Ishikawa (cell line): ENCODE measurements at regions not wholly inside any gene's neighbourhood (a gene's known extent, or its start where the extent isn't known, plus 50 kb on each side); places are given as distances from the start of the nearest gene placed in this dataset.
A peak's percentile ranks its signal among the peaks of the same experiment; 100 is the strongest.

Source experiments
- CEBPB ChIP-seq: IDR thresholded peaks from 2 replicates; pipeline ENCODE4 v1.6.1; 2012
- CREB1 ChIP-seq: IDR thresholded peaks from 2 replicates; pipeline ENCODE4 v1.6.1; 2012; ENCODE audit warnings: low read depth
- EGR1 ChIP-seq: IDR thresholded peaks from 2 replicates; pipeline ENCODE4 v1.6.1; 2012
- EP300 ChIP-seq: IDR thresholded peaks from 2 replicates; pipeline ENCODE4 v1.6.1; 2012; ENCODE audit warnings: borderline replicate concordance
- FOXM1 ChIP-seq: IDR thresholded peaks from 2 replicates; pipeline ENCODE4 v1.6.1; 2012; ENCODE audit warnings: low read depth, borderline replicate concordance
- NFIC ChIP-seq: IDR thresholded peaks from 2 replicates; pipeline ENCODE4 v1.6.1; 2012
- RAD21 ChIP-seq: IDR thresholded peaks from 2 replicates; pipeline ENCODE4 v1.6.1; 2012; ENCODE audit warnings: low read depth
- TAF1 ChIP-seq: IDR thresholded peaks from 2 replicates; pipeline ENCODE4 v1.6.1; 2012; ENCODE audit warnings: low read depth, mild to moderate bottlenecking
- TCF12 ChIP-seq: IDR thresholded peaks from 2 replicates; pipeline ENCODE4 v1.6.1; 2012; ENCODE audit warnings: low read depth
- TEAD4 ChIP-seq: IDR thresholded peaks from 2 replicates; pipeline ENCODE4 v1.6.1; 2012
- YY1 ChIP-seq: IDR thresholded peaks from 2 replicates; pipeline ENCODE4 v1.6.1; 2012; ENCODE audit warnings: low read depth
- ZBTB7A ChIP-seq: IDR thresholded peaks from 2 replicates; pipeline ENCODE4 v1.6.1; 2012; ENCODE audit warnings: low read depth
- TF ChIP-seq, protein P1 (sequence below): IDR thresholded peaks from 2 replicates; pipeline ENCODE4 v1.6.1; 2012; ENCODE audit warnings: low read depth, mild to moderate bottlenecking
- TF ChIP-seq, protein P2 (sequence below): IDR thresholded peaks from 2 replicates; pipeline ENCODE4 v1.6.1; 2012
- TF ChIP-seq, protein P3 (sequence below): IDR thresholded peaks from 2 replicates; pipeline ENCODE4 v1.6.1; 2012

DNA sequence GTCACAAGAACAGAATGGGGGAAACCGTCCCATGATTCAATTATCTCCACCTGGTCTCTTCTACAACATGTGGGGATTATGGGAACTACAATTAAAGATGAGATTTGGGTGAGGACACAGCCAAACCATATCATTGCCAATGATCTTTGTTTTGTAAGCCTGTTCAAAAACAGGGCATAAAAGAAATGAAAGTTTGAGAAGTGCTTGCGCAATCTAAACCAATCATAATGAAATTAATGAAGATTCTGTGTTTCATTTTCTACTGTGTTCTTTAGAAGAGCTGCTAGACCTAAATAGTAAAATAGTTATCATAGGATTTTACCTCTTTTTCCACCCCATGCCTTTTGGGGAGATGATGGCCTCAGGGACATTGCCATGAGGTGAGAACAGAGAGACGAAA lies 761.3 kb downstream of the HDGFL1 start:
- peak; percentile 64 for TF ChIP-seq CEBPB
- TF ChIP-seq NFIC, result no peak

DNA sequence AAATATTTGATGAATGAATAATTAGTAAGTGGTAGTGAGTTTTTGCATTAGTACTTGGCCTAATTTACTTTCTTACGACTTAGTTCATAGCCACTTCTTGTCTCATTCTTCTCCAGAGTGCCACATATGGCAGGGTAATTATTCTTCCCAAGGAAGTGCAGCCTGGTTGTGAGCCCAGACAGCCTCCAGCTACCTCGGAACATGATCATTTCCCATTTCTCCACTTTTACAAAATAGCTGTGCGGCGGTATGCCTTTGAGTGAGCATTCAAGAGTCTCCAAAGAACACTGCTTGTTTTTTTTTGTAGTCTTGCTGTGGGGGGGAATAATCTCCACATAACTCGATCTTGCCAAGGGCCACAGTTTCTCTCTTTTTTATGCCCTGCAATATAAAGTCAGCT lies 765.0 kb downstream of the HDGFL1 start:
- TF ChIP-seq TAF1, result no peak
- TF ChIP-seq YY1, result no peak
- TF ChIP-seq ZBTB7A, result no peak
- no peak for TF ChIP-seq FOXM1
- TF ChIP-seq, protein P1, sequence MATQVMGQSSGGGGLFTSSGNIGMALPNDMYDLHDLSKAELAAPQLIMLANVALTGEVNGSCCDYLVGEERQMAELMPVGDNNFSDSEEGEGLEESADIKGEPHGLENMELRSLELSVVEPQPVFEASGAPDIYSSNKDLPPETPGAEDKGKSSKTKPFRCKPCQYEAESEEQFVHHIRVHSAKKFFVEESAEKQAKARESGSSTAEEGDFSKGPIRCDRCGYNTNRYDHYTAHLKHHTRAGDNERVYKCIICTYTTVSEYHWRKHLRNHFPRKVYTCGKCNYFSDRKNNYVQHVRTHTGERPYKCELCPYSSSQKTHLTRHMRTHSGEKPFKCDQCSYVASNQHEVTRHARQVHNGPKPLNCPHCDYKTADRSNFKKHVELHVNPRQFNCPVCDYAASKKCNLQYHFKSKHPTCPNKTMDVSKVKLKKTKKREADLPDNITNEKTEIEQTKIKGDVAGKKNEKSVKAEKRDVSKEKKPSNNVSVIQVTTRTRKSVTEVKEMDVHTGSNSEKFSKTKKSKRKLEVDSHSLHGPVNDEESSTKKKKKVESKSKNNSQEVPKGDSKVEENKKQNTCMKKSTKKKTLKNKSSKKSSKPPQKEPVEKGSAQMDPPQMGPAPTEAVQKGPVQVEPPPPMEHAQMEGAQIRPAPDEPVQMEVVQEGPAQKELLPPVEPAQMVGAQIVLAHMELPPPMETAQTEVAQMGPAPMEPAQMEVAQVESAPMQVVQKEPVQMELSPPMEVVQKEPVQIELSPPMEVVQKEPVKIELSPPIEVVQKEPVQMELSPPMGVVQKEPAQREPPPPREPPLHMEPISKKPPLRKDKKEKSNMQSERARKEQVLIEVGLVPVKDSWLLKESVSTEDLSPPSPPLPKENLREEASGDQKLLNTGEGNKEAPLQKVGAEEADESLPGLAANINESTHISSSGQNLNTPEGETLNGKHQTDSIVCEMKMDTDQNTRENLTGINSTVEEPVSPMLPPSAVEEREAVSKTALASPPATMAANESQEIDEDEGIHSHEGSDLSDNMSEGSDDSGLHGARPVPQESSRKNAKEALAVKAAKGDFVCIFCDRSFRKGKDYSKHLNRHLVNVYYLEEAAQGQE, result no peak

DNA sequence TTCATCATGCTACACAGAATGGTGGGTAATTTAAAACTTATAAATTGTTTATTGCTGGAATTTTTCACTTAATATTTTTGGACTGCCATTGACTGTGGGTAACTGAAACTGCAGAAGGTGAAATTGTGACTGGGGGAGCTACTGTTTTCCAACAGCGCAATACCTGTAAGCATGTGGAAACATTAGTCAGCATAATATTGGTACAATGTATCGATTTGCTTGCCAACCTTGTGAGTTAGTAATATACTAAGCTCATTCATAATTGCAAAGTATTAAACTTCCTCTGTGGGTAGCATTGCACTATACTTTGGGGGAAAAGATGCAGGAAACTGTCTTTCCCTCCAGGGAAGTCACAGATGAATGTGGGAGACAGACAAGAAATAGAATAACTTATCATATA lies 766.5 kb downstream of the HDGFL1 start:
- TF ChIP-seq TCF12 (no peak), YY1 (no peak), ZBTB7A (no peak), CREB1 (no peak), RAD21 (no peak), TEAD4 (no peak), CEBPB (no peak), FOXM1 (no peak), EGR1 (no peak), EP300 (no peak), TAF1 (no peak), NFIC (no peak)
- TF ChIP-seq, protein P2, sequence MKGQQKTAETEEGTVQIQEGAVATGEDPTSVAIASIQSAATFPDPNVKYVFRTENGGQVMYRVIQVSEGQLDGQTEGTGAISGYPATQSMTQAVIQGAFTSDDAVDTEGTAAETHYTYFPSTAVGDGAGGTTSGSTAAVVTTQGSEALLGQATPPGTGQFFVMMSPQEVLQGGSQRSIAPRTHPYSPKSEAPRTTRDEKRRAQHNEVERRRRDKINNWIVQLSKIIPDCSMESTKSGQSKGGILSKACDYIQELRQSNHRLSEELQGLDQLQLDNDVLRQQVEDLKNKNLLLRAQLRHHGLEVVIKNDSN, result no peak
- TF ChIP-seq, protein P3, sequence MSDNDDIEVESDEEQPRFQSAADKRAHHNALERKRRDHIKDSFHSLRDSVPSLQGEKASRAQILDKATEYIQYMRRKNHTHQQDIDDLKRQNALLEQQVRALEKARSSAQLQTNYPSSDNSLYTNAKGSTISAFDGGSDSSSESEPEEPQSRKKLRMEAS, result no peak
- TF ChIP-seq, protein P1, result no peak

DNA sequence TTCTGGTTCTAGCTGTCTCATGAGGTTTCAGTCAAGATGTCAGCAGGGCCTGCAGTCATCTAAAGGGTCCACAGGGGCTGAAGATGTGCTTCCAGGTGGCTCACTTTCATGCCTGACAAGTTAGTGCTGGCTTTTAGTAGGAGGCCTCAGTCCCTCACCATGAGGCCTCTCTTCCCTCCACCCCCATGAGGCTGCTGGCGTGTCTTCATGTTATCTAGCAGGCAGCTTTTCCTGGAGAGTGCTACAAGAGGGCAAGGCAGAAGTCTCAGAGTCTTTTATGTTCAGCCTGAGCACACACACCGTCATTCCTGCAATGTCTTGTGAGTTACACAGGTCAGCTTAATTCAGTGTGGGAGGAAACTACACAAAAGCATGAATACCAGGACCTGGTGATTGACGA lies 769.9 kb downstream of the HDGFL1 start:
- TF ChIP-seq, protein P3, result no peak
- TF ChIP-seq NFIC, result no peak

DNA sequence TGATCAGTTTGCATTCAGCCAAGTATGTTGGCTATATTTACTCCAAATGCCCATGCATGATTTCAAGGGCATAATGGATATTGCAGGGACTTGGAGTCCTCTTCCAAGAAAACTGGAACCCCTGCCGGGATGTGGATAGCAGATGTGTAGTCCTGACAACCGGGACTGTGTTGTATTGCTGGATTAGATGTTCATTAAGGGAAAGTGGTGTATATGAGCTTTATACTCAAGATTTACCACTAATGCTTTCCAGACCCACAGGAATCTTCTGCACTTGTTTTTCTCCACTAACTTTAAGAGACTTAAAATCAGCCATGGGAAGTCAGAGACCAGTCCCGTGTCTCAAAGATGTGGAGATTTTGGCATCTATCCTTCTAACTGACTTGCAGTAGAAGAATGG lies 770.9 kb downstream of the HDGFL1 start:
- TF ChIP-seq EP300 (no peak), CEBPB (no peak), ZBTB7A (no peak), TAF1 (no peak), RAD21 (no peak)
- TF ChIP-seq, protein P1, result no peak
- TF ChIP-seq, protein P3, result no peak

DNA sequence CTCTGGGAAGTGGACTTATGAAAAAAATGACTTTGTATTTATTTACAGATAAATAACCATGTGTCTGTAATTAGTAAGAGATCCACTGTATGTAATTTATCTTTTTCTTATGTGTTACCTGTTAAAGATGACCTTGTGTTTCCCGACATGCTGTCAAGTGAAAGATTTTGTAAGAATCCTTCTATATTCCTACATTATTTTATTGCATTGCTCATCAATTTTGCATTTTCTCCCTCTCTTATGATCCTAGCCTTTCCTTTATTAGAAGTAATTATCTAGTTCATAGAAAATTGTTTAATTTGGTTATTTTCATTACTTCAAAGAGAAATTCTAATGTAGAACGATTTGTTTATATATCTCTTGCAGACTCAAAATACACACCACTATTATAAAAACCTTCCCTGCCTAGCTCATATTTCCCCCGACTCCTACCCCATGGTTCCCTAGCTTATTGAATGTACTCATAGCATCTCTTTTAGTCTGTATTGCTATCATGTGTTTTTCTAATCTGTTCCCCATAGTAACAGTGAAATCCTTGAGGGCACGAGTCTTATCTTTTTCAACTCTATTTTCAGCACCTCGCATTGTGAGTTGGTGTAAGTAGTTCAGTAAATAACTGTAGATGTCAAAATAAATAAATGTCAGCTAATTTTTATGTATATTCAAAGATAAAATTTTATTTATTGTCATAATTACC lies 774.4 kb downstream of the HDGFL1 start:
- TF ChIP-seq ZBTB7A (no peak), FOXM1 (no peak), TAF1 (no peak), NFIC (no peak), TCF12 (no peak), RAD21 (no peak), CEBPB (no peak), TEAD4 (no peak), EP300 (no peak), EGR1 (no peak)
- TF ChIP-seq, protein P1, result no peak
